Activated CD8-positive, alpha-beta T cell treated with anti-CD3 and anti-CD28 coated beads, Interleukin-2, amount 10 ng/mL, durations not matched to agents 7 days and 5 days (primary cell): ENCODE measurements at regions not wholly inside any gene's neighbourhood (a gene's known extent, or its start where the extent isn't known, plus 50 kb on each side); places are given as distances from the start of the nearest gene placed in this dataset.
"Not testable (repeated sequence)": the region's sequence is repeated elsewhere in the genome, so short reads cannot be mapped to it uniquely, and the experiment has no call there.

Source experiments
- ATAC-seq: fragments of 150-1000 bp; cut with Tn5 transposase; one replicate; pipeline ENCODE4 v1.10.0; 2021; ENCODE audit warnings: moderate library complexity
- CTCF ChIA-PET: fragments of 350-600 bp; sonication (Branson Sonifier 250); formaldehyde crosslinking; loops from one replicate; lab custom pipeline; 2021; ENCODE audit warnings: antibody characterized with exemption; lab: Charles Lee
- POLR2A ChIA-PET: fragments of 350-600 bp; sonication (Branson Sonifier 250); formaldehyde crosslinking; loops from one replicate; lab custom pipeline; 2021; ENCODE audit warnings: antibody characterized with exemption; lab: Charles Lee
- DNase-seq: peaks from one replicate; pipeline ENCODE4 v3.0.0-alpha.2; 2020
- H3K27ac Mint-ChIP-seq: one replicate; pipeline ENCODE4 v1.8.0; 2021; ENCODE audit warnings: mild to moderate bottlenecking, mixed read lengths
- H3K27me3 Mint-ChIP-seq: one replicate; pipeline ENCODE4 v1.8.0; 2021; ENCODE audit warnings: low read depth, mixed read lengths
- H3K36me3 Mint-ChIP-seq: one replicate; pipeline ENCODE4 v1.8.0; 2021; ENCODE audit warnings: low read depth, mixed read lengths
- H3K4me1 Mint-ChIP-seq: one replicate; pipeline ENCODE4 v1.8.0; 2021; ENCODE audit warnings: low read depth, mixed read lengths
- H3K4me3 Mint-ChIP-seq: one replicate; pipeline ENCODE4 v1.8.0; 2021; ENCODE audit warnings: mild to moderate bottlenecking, mixed read lengths
- H3K9me3 Mint-ChIP-seq: one replicate; pipeline ENCODE4 v1.8.0; 2022; ENCODE audit warnings: mixed read lengths; ENCODE audit not compliant: insufficient read depth

DNA sequence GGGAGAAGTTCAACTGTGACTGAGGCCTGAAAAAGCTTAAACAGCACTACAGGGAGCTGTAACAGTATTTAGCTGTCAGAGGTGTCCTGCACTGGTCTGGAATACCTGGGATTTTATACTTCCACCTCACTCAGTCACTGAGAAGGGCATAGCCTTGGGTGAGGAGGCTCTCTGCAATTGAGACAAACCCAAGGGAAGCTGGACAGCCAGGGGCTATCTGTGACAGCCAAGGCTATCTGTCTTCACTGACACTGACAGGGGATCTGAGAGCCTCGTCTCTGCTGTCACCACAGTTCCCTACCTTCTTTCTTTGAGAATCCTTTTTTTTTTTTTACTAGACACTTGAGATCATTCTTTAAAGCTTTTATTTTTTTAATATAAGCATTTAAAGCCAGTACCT, 356.2 kb upstream of the CD180 start:
- Mint-ChIP-seq H3K27me3 (no peaks in the 10 kb centered on the region), H3K4me3 (no peak overlapping the region), H3K36me3 (no peaks in the 10 kb centered on the region), H3K4me1 (peaks cover 4% of the 10 kb centered on the region), H3K9me3 (no peaks in the 10 kb centered on the region), H3K27ac (no peak overlapping the region)
- ChIA-PET CTCF (no interaction called here), POLR2A (no interaction called here)
- no peak for ATAC-seq
- DNase-seq = no peak

DNA sequence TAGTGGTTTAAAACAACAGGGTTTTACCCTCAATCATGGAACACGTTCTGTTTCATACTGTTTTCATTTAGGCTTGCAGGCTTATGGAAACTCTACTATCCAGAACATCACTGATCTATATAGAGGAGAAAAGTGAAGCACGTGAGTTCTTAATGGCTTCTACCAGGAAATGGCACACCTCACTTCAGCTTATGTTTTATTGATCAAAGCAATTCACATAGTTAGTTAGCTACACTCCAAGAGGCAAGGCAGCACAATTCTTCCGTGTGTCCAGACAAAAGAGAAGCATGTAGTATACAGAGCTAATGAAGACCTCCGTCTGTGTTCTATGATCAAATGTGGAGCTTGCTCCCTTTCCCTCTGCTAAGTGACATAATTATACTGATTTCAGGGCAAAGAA, 353.3 kb upstream of the CD180 start:
- ATAC-seq (no peak), DNase-seq (no peak)
- H3K9me3 Mint-ChIP-seq = no peaks in the 10 kb centered on the region
- POLR2A ChIA-PET = no interaction called here
- CTCF ChIA-PET = no interaction called here
- peaks cover 6% of the 10 kb centered on the region for H3K4me1 Mint-ChIP-seq
- no peak overlapping the region for H3K27ac Mint-ChIP-seq
- H3K36me3 Mint-ChIP-seq = no peaks in the 10 kb centered on the region
- no peak overlapping the region for H3K4me3 Mint-ChIP-seq
- no peaks in the 10 kb centered on the region for H3K27me3 Mint-ChIP-seq

DNA sequence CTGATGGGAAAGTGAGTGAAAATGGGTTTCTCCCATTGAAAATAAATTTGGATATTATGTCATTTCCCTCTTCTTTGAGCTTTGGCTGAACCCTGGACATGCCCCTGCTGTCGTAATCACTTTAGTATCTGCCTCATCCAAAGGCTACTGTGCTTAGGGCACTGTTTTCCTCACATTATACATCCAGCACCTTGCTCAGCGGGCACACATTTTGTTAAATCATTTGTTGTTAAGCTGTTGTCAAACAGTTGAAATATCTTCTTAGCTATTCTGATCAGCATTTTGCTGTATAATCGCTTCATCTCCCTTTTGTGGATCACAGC, 352.7 kb upstream of the CD180 start:
- Mint-ChIP-seq H3K4me1 (peaks cover 6% of the 10 kb centered on the region), H3K36me3 (no peaks in the 10 kb centered on the region), H3K9me3 (no peaks in the 10 kb centered on the region), H3K4me3 (no peak overlapping the region), H3K27me3 (no peaks in the 10 kb centered on the region), H3K27ac (no peak overlapping the region)
- ATAC-seq (no peak), DNase-seq (no peak)
- POLR2A ChIA-PET = no interaction called here
- CTCF ChIA-PET = no interaction called here

DNA sequence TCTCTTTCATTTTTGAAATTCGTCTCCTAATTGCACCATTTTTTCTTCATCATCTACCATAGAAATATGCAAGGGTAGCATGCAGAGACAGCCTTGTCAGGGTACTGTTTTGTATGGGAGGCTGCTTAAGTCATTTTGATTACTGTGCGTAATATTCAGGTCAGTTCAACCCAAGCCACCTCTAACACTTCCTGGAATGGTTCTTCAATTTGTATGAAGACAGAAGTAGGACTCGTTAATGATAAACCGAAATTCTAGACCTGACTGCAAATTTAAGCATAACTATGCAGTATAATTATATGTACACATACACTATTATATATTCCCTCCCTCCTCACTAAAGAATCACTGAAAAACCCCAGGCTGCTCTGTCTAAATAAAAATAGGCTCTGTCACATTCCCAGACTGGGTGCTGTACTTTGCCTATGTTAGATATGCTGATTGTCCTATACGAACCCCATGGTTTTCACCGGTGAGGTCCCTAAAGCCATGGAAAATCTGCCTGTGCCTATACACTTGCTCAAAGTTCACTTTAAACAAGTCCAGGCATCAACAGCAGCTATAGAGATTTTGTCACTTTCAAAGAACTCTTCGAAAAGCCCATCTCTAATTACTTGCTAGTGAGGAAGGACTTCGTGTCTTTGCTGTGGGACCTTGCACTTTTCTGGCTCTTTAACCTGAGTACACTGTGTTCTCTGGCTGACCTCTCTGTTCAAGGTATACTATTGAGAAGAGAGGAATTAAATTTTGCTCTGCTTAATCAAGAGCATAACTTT, 352.1 kb upstream of the CD180 start:
- H3K27ac Mint-ChIP-seq = no peak overlapping the region
- no peaks in the 10 kb centered on the region for H3K27me3 Mint-ChIP-seq
- ChIA-PET CTCF (no interaction called here), POLR2A (no interaction called here)
- peak overlapping the region; percentile 9 for H3K4me3 Mint-ChIP-seq
- DNase-seq = no peak
- no peaks in the 10 kb centered on the region for H3K9me3 Mint-ChIP-seq
- ATAC-seq = no peak
- H3K36me3 Mint-ChIP-seq = no peaks in the 10 kb centered on the region
- peaks cover 6% of the 10 kb centered on the region for H3K4me1 Mint-ChIP-seq

DNA sequence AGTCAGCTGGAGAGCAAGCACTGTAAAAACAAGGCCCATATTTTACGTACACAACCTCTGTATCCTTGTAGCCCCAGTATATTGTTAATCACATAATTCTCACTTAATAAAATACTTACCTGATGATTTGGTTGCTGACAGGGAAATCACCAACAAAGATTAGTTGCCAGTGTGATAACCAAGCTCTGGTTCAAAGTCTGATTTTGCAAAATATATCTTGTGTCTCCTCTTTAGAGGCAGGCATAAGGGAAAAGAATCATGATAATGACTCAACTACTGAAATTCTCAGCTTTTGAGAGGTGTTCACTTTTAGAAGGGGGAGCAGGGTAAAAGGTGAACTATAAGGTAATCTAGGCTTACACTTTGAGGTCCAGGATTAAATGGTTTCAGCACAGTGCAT, 351.1 kb upstream of the CD180 start:
- ChIA-PET POLR2A (no interaction called here), CTCF (no interaction called here)
- ATAC-seq (no peak), DNase-seq (no peak)
- Mint-ChIP-seq H3K27me3 (no peaks in the 10 kb centered on the region), H3K27ac (no peak overlapping the region), H3K36me3 (no peaks in the 10 kb centered on the region), H3K9me3 (no peaks in the 10 kb centered on the region), H3K4me1 (peaks cover 6% of the 10 kb centered on the region), H3K4me3 (no peak overlapping the region)

DNA sequence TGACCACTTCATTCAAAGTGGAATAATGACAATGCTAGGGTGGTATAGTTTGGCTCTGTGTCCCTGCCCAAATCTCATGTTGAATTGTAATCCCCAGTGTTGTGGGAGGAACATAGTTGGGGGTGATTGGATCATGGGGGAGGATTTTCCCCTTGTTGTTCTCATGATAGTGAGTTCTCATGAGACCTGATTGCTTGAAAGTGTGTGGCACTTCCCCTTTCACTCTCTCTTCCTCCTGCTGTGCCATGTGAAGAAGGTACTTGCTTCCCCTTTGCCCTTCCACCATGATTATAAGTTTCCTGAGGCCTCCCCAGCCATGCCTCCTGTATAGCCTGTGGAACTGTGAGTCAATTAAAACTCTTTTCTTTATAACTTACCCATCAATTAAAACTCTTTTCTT, 348.3 kb upstream of the CD180 start:
- POLR2A ChIA-PET, H3K36me3 Mint-ChIP-seq, H3K4me1 Mint-ChIP-seq, H3K27ac Mint-ChIP-seq, CTCF ChIA-PET, H3K4me3 Mint-ChIP-seq, ATAC-seq, H3K27me3 Mint-ChIP-seq, DNase-seq, H3K9me3 Mint-ChIP-seq: not testable (repeated sequence)

DNA sequence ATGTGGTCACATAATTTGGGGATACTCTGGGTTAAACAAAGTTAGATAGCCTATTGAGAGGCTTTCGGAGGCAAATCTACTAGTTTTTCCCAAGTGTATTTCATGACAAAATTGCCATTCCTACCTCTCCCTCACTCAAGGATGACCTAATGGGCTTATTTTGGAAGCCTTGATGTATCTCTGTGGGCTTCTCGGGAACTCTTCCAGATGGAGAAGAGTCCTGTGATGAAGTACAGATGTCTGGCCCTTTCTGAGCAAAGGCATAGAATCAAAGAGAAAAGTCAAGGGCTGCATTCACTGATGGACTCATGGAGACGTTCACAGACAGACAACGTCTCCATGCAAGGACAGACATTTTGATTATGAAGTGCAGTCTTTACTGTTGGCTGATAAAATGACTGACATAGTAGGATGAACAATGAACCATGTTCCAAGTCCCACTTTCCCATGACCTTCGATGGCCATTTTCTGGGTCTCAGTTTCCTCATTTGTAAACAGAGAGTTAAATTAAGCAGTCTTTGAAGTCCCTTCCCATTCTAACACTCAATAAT, 347.2 kb upstream of the CD180 start:
- Mint-ChIP-seq H3K27ac (no peak overlapping the region), H3K36me3 (no peaks in the 10 kb centered on the region), H3K27me3 (no peaks in the 10 kb centered on the region), H3K4me1 (peaks cover 6% of the 10 kb centered on the region), H3K9me3 (no peaks in the 10 kb centered on the region), H3K4me3 (no peak overlapping the region)
- no peak for ATAC-seq
- POLR2A ChIA-PET = no interaction called here
- DNase-seq = no peak
- CTCF ChIA-PET = no interaction called here

DNA sequence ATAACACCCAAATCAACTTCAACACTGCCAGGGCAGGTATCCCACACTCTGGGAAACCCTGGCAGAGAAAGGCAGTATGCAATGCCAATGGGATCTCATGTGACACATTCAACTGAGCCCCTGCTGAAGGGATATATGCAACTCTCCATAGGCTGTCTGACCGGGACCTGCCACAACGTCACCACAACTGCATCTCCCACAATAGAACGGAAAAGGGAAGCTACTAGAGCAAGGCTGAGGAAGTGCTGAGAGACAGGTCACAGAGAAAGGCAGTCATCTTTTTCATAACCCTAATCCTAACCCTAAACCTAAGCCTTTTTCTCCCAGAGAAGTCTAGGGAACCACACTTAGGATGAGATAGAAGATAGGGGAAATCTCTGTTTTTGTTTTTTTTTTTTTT, 345.9 kb upstream of the CD180 start:
- ChIA-PET POLR2A (no interaction called here), CTCF (no interaction called here)
- no peaks in the 10 kb centered on the region for H3K4me1 Mint-ChIP-seq
- H3K27ac Mint-ChIP-seq = no peak overlapping the region
- H3K9me3 Mint-ChIP-seq = no peaks in the 10 kb centered on the region
- H3K4me3 Mint-ChIP-seq = no peak overlapping the region
- DNase-seq (no peak), ATAC-seq (no peak)
- no peaks in the 10 kb centered on the region for H3K27me3 Mint-ChIP-seq
- no peaks in the 10 kb centered on the region for H3K36me3 Mint-ChIP-seq

DNA sequence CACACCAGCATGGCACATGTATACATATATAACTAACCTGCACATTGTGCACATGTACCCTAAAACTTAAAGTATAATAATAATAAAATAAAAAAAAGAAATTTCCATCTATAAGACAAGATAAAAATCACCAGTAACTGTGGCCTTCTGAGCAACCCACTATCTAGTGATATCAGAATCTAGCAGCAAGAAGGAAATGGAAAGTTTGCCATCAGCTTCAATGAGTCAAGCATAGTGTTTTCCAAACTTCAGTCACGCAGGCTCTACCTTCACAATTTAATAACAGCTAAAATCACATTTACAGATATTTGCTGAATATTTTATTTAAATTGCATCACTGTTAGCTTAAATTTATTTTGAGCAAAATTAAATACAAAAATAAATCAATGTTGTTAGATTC, 345.3 kb upstream of the CD180 start:
- ATAC-seq (no peak), DNase-seq (no peak)
- Mint-ChIP-seq H3K36me3 (no peaks in the 10 kb centered on the region), H3K4me1 (no peaks in the 10 kb centered on the region), H3K9me3 (no peaks in the 10 kb centered on the region), H3K27me3 (no peaks in the 10 kb centered on the region), H3K27ac (no peak overlapping the region), H3K4me3 (no peak overlapping the region)
- ChIA-PET CTCF (no interaction called here), POLR2A (no interaction called here)

DNA sequence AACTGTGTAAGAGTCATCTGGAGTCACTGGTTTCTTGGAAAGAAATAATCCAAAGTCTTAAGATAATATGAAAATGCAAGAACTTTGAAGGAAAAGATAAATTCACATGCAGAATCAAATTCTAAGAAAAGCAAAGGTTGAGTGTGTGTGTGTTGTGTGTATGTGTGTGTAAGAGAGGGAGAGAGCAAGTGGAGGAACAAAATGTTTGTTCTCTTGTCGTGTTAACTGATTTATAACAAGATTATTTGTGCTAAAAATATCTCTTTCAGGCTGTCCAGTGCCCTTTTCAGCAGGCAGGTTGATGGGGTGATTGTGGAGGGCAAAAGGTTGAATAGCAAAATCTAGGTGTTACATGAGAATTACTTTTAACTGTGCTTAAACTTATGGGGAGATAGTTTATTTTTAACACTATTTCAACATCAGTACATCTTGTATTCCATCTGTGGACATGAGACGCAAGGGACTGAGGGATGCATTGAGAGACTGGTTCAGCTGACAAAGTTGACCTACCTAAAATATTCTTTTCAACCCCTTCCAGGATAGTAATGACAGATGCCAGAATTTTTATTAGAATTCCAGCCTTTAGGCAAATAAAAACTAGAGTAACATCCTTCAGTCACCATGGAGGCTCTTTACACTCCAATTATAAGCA, 342.4 kb upstream of the CD180 start:
- Mint-ChIP-seq H3K27me3 (no peaks in the 10 kb centered on the region), H3K36me3 (no peaks in the 10 kb centered on the region), H3K27ac (no peak overlapping the region), H3K4me1 (no peaks in the 10 kb centered on the region), H3K4me3 (no peak overlapping the region), H3K9me3 (no peaks in the 10 kb centered on the region)
- ATAC-seq = no peak
- ChIA-PET POLR2A (no interaction called here), CTCF (no interaction called here)
- no peak for DNase-seq

DNA sequence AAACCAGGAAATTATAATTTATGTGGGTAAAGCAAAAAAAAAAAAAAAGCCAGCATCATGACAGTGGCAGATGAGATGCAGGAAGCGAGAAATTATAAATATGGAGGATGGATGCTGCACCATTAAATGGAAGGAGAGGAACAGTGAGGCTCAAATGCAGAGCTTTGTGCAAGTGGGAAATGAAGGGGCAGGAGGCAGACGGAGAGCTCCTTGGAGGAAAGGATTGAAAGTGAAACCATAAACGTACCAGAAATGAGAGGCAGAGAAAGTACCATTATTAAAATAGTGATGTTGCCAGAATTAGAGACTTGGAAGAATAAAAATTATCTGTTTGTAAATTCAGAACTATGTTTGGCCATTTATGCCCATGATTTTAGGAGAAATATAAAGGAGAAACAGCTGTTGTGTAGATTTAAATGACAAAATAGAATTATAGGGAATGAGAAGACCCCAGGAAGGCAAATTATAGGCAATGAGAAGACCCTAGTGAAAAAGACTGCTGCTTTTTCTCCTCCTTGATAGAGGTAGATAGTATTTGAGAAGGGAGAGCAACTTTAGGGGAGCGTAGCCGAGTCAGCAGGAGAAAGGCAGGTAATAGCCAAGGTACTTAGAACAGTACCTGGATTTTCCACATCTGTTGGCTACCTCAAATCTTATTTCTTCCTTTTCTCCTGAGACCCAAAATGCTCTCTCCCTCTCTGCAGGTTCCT, 341.0 kb upstream of the CD180 start:
- Mint-ChIP-seq H3K36me3 (no peaks in the 10 kb centered on the region), H3K4me1 (no peaks in the 10 kb centered on the region), H3K4me3 (no peak overlapping the region), H3K27me3 (no peaks in the 10 kb centered on the region), H3K9me3 (no peaks in the 10 kb centered on the region), H3K27ac (no peak overlapping the region)
- ChIA-PET CTCF (no interaction called here), POLR2A (no interaction called here)
- DNase-seq (no peak), ATAC-seq (peak; percentile 67)

DNA sequence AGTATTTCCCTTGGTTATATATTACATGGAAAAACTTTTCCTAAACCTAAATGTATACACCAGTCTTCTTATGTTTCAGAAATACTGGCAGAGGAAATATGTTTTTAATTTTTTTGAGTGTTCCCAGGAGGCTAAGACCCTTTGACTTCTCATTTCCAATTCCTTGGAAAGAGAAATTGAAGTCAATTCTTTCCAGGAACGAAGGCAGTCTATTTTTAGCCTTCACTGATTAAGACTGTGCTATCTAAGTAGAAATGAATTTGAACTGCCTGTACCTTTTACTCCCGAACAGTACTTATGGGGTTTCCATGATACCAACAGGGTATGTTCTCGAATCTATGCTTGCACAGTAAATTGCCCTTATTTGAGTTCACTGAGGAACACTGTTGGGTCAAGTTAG, 340.3 kb upstream of the CD180 start:
- no peaks in the 10 kb centered on the region for H3K4me1 Mint-ChIP-seq
- no peak overlapping the region for H3K4me3 Mint-ChIP-seq
- CTCF ChIA-PET = interaction anchor here (1.1 kb wide), 1 partner anchor 35 kb away, joined by 3 read pairs; no protein-coding TSS in a partner anchor
- H3K36me3 Mint-ChIP-seq = no peaks in the 10 kb centered on the region
- H3K9me3 Mint-ChIP-seq = no peaks in the 10 kb centered on the region
- no peaks in the 10 kb centered on the region for H3K27me3 Mint-ChIP-seq
- ATAC-seq = no peak
- H3K27ac Mint-ChIP-seq = no peak overlapping the region
- no peak for DNase-seq
- POLR2A ChIA-PET = no interaction called here
